ENCODE measurements at regions not wholly inside any gene's neighbourhood (a gene's known extent, or its start where the extent isn't known, plus 50 kb on each side); places are given as distances from the start of the nearest gene placed in this dataset.
A peak's percentile ranks its signal among the peaks of the same experiment; 100 is the strongest.

DNA sequence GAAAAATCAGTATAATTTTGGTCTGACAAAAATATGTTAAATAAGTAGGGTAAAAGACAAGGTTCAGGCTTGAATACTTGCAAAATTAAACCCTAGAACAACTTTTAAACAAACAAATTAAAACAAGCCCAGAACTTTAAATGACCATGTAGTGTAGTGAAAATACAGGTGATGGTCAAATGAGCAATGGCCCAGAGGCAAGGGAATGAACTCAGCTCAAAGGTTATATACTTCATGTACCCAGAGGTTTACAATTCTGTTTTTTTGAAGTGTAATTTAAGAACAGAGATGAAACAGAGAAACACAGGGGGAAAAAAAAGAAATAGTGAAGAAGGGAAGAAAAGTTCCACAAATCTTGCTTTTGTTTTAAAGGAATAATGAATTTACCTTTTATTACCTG is 949.2 kb downstream of the TRHDE start:
- TF ChIP-seq, protein P1, sequence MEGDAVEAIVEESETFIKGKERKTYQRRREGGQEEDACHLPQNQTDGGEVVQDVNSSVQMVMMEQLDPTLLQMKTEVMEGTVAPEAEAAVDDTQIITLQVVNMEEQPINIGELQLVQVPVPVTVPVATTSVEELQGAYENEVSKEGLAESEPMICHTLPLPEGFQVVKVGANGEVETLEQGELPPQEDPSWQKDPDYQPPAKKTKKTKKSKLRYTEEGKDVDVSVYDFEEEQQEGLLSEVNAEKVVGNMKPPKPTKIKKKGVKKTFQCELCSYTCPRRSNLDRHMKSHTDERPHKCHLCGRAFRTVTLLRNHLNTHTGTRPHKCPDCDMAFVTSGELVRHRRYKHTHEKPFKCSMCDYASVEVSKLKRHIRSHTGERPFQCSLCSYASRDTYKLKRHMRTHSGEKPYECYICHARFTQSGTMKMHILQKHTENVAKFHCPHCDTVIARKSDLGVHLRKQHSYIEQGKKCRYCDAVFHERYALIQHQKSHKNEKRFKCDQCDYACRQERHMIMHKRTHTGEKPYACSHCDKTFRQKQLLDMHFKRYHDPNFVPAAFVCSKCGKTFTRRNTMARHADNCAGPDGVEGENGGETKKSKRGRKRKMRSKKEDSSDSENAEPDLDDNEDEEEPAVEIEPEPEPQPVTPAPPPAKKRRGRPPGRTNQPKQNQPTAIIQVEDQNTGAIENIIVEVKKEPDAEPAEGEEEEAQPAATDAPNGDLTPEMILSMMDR (IDR thresholded peaks at IDR 0.05; ENCODE audit: low read depth, low read length, missing input control), result no peak
- TF ChIP-seq TAF1 (conservative IDR thresholded peaks at IDR 0.05) (no peak), JUND (IDR thresholded peaks at IDR 0.05) (no peak), SP1 (IDR thresholded peaks at IDR 0.05) (no peak), HNF4A (conservative IDR thresholded peaks at IDR 0.05) (peak; percentile 8 to 68), RXRA (IDR thresholded peaks at IDR 0.05) (peak in 1 of 2 donors; percentile 29), EGR1 (IDR thresholded peaks at IDR 0.05; ENCODE audit: low read depth in 2 of 2) (no peak), YY1 (IDR thresholded peaks at IDR 0.05) (no peak), RAD21 (IDR thresholded peaks at IDR 0.05) (no peak), HNF4G (IDR thresholded peaks at IDR 0.05) (no peak)
- TF ChIP-seq, protein P2, sequence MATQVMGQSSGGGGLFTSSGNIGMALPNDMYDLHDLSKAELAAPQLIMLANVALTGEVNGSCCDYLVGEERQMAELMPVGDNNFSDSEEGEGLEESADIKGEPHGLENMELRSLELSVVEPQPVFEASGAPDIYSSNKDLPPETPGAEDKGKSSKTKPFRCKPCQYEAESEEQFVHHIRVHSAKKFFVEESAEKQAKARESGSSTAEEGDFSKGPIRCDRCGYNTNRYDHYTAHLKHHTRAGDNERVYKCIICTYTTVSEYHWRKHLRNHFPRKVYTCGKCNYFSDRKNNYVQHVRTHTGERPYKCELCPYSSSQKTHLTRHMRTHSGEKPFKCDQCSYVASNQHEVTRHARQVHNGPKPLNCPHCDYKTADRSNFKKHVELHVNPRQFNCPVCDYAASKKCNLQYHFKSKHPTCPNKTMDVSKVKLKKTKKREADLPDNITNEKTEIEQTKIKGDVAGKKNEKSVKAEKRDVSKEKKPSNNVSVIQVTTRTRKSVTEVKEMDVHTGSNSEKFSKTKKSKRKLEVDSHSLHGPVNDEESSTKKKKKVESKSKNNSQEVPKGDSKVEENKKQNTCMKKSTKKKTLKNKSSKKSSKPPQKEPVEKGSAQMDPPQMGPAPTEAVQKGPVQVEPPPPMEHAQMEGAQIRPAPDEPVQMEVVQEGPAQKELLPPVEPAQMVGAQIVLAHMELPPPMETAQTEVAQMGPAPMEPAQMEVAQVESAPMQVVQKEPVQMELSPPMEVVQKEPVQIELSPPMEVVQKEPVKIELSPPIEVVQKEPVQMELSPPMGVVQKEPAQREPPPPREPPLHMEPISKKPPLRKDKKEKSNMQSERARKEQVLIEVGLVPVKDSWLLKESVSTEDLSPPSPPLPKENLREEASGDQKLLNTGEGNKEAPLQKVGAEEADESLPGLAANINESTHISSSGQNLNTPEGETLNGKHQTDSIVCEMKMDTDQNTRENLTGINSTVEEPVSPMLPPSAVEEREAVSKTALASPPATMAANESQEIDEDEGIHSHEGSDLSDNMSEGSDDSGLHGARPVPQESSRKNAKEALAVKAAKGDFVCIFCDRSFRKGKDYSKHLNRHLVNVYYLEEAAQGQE (IDR thresholded peaks at IDR 0.05), result no peak
- TF ChIP-seq, protein P3, sequence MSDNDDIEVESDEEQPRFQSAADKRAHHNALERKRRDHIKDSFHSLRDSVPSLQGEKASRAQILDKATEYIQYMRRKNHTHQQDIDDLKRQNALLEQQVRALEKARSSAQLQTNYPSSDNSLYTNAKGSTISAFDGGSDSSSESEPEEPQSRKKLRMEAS (IDR thresholded peaks at IDR 0.05), result no peak
- TF ChIP-seq, protein P4, sequence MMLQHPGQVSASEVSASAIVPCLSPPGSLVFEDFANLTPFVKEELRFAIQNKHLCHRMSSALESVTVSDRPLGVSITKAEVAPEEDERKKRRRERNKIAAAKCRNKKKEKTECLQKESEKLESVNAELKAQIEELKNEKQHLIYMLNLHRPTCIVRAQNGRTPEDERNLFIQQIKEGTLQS (IDR thresholded peaks at IDR 0.05), result no peak
- TF ChIP-seq, protein P5, sequence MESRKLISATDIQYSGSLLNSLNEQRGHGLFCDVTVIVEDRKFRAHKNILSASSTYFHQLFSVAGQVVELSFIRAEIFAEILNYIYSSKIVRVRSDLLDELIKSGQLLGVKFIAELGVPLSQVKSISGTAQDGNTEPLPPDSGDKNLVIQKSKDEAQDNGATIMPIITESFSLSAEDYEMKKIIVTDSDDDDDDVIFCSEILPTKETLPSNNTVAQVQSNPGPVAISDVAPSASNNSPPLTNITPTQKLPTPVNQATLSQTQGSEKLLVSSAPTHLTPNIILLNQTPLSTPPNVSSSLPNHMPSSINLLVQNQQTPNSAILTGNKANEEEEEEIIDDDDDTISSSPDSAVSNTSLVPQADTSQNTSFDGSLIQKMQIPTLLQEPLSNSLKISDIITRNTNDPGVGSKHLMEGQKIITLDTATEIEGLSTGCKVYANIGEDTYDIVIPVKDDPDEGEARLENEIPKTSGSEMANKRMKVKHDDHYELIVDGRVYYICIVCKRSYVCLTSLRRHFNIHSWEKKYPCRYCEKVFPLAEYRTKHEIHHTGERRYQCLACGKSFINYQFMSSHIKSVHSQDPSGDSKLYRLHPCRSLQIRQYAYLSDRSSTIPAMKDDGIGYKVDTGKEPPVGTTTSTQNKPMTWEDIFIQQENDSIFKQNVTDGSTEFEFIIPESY (IDR thresholded peaks at IDR 0.05), result no peak
